A673 (cell line): ENCODE measurements at regions not wholly inside any gene's neighbourhood (a gene's known extent, or its start where the extent isn't known, plus 50 kb on each side); places are given as distances from the start of the nearest gene placed in this dataset.

Experiments used
- EZH2 ChIP-seq: fragments of 200-600 bp; sonication (generic); IDR thresholded peaks from 2 replicates; pipeline ENCODE4 v1.6.1; 2017; ENCODE audit warnings: borderline replicate concordance, low read depth, mild to moderate bottlenecking, mixed read lengths, antibody characterized with exemption, low read length; ENCODE audit not compliant: poor library complexity, severe bottlenecking
- TF ChIP-seq, protein P1 (sequence below): fragments of 300-800, 200-600 bp; sonication (generic); conservative IDR thresholded peaks from 2 replicates; pipeline ENCODE4 v1.5.1; 2017; ENCODE audit warnings: low read depth, mild to moderate bottlenecking, antibody characterized with exemption, low read length, moderate library complexity, mixed read lengths

GRCh38 chr4:152240232-152240631 lies 295.7 kb downstream of the FBXW7 start:
- TF ChIP-seq, protein P1, sequence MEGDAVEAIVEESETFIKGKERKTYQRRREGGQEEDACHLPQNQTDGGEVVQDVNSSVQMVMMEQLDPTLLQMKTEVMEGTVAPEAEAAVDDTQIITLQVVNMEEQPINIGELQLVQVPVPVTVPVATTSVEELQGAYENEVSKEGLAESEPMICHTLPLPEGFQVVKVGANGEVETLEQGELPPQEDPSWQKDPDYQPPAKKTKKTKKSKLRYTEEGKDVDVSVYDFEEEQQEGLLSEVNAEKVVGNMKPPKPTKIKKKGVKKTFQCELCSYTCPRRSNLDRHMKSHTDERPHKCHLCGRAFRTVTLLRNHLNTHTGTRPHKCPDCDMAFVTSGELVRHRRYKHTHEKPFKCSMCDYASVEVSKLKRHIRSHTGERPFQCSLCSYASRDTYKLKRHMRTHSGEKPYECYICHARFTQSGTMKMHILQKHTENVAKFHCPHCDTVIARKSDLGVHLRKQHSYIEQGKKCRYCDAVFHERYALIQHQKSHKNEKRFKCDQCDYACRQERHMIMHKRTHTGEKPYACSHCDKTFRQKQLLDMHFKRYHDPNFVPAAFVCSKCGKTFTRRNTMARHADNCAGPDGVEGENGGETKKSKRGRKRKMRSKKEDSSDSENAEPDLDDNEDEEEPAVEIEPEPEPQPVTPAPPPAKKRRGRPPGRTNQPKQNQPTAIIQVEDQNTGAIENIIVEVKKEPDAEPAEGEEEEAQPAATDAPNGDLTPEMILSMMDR = no peak
- TF ChIP-seq EZH2 = no peak
